Adrenal gland (tissue), 5 donors: ENCODE measurements at regions not wholly inside any gene's neighbourhood (a gene's known extent, or its start where the extent isn't known, plus 50 kb on each side); places are given as distances from the start of the nearest gene placed in this dataset.

Experiments used
- POLR2A ChIP-seq, 2 donors: fragments of 450-650 bp; IDR thresholded peaks; one replicate each; pipeline ENCODE4 v1.6.1; 2017; ENCODE audit warnings: antibody characterized with exemption in 2 of 2, mild to moderate bottlenecking in 2 of 2, moderate library complexity in 1 of 2
- TF ChIP-seq, protein P1 (sequence below), 6 experiments: fragments of 450-650 bp in 4 of 6; fragments of 200-600 bp in 2 of 6; sonication (generic) in 1 of 6; IDR thresholded peaks; 1 replicate in 5 of 6; 2 replicates in 1 of 6; pipeline versions ENCODE4 v1.5.1 to v1.8.0; 2016 to 2021; ENCODE audit warnings: antibody characterized with exemption in 6 of 6, mild to moderate bottlenecking in 2 of 6, moderate library complexity in 1 of 6
- donor health status: DM: no; HTN: no; CAD: no.

DNA sequence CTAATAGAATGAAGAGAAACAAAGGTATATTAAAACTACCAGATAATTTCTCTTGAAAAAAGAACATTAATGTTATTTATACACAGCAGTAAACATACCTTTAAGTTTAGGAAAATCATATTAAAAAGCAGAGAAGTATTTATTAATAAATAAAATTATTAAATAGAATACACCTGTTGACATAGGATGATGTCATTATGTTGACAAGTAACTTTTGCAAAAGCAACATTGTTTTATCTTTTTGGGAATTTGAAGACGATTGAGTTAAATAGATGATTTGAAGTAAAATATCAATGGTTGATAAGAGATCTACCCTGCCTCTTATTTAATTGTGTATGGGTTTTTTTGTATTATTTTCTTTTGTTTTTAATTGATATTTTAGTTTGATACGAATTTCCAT, 711.1 kb upstream of the NUDT12 start:
- TF ChIP-seq, protein P1, sequence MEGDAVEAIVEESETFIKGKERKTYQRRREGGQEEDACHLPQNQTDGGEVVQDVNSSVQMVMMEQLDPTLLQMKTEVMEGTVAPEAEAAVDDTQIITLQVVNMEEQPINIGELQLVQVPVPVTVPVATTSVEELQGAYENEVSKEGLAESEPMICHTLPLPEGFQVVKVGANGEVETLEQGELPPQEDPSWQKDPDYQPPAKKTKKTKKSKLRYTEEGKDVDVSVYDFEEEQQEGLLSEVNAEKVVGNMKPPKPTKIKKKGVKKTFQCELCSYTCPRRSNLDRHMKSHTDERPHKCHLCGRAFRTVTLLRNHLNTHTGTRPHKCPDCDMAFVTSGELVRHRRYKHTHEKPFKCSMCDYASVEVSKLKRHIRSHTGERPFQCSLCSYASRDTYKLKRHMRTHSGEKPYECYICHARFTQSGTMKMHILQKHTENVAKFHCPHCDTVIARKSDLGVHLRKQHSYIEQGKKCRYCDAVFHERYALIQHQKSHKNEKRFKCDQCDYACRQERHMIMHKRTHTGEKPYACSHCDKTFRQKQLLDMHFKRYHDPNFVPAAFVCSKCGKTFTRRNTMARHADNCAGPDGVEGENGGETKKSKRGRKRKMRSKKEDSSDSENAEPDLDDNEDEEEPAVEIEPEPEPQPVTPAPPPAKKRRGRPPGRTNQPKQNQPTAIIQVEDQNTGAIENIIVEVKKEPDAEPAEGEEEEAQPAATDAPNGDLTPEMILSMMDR (IDR thresholded peaks at IDR 0.05) = no peak
- TF ChIP-seq POLR2A (IDR thresholded peaks at IDR 0.05) = no peak
